HG02885 (cell line): ENCODE measurements at regions not wholly inside any gene's neighbourhood (a gene's known extent, or its start where the extent isn't known, plus 50 kb on each side); places are given as distances from the start of the nearest gene placed in this dataset.
A peak's percentile ranks its signal among the peaks of the same experiment; 100 is the strongest.

ENCODE experiments used
- ATAC-seq: cut with Tn5 transposase; IDR thresholded peaks from one replicate; pipeline ENCODE4 v1.9.1; 2021; ENCODE audit warnings: mild to moderate bottlenecking; ENCODE audit not compliant: unreplicated experiment, poor library complexity

DNA sequence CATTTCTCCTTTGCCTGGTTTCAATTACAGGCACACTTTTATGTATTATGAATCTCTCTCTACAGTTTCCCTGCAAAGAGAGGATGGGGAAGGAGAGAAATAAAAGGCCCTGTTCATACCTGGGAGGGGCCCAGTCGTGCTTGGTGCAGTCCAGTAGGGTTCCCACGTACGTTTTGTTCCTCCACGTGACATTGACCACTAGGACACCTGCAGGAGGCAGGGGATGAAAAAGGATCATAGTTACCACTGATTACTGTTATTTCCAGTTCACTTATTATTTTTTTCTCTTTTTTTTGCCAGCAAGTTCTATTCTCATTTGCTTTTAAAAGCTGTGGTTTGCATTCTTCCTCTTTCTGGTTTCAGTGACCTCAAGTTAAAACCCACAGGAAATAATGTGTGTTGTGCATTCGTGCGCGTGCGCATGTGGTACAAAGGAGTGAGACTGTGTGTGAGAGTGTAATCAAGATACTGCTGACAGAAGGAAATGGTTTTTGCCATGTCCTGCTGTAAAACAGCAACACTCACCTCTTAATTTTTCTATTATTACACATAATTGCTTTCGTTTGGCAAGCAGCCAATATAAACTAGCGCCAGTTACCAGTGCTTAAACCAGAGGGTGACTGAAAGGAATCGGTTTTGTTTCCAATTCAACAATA lies 96.8 kb downstream of the ZNF608 start:
- ATAC-seq, result peak; percentile 77

DNA sequence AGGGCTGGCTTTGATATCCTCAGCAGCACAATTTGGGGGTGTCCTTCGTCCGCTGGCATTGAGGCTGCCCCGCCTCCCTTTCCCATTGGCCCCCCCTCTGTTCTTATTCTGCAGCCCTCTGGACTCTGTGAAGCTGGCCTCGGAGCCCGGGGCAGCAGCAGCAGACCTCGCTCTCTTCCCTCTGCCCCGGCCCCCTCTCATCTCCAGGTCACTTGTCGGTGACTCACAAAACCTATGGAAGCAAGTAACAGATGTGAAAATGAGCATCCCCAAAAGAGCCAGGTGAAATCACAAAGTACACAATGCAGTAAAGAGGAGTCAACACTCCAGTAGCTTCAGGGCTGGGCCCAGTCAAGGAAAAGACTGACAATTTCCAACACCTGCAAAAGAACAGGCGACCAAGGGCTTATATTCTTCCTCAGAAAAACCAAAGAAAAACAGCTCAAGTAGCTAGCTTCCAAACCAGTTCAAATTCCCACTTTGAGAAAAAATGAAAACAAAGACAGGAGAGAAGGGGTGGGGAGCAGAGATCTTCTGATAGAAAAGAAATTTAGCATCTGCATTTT lies 97.5 kb downstream of the ZNF608 start:
- no peak for ATAC-seq

DNA sequence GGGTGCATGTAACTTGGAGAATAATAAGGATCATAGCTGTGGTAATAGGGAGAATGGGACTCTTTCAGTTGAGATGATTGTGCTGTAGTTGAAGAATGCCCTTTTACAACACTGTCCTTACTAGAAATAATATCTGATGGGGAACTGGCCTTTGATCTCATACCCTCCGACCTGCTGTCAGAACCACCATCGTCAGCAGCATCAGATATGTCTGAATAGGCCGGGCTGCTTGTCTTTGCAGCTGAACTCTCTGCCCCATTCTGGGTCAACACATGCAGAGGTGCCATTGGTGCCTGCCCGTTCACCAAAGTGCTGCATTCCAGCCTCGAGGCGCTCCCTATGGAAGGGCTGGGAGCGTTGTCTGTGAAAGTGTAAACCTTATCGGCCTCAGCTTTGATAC lies 99.1 kb downstream of the ZNF608 start:
- no peak for ATAC-seq

DNA sequence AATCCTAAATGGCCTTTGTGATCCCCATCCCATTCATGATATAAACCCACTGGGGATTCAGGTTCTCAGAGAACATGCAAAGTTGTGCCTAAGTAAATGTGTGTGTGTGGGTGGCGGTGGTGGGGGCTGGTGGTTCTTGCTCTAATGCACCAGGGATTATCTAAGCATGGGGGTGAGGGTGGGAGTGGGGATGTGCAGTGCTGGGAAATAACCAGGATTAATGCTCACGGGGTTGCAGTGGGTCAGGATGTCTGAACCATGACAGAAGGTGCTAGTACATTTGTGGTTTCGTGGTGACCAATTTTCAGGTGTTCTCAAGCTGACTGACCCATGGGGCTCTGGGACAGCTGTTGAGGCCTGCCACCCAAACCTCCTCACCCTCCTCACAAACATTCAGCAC lies 101.0 kb downstream of the ZNF608 start:
- ATAC-seq, result no peak

DNA sequence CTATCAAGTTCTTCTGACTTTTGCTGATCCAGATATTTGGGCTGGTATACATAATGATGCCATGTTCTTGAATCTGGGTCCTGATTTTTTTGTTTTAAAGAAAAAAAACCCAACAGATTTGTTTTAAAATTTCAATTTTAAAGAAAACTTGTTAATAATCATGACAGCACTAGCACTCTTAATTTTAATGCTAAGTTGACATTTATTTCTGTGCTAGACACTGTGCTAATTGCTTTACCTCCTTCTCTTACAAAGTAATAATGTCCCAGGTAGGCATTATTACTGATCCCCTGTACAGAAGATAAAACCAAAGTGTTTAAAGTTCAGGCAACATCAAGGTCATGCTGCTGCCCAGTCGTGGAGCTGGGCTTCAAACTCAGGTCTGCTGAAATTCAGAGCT lies 101.9 kb downstream of the ZNF608 start:
- ATAC-seq, result no peak

DNA sequence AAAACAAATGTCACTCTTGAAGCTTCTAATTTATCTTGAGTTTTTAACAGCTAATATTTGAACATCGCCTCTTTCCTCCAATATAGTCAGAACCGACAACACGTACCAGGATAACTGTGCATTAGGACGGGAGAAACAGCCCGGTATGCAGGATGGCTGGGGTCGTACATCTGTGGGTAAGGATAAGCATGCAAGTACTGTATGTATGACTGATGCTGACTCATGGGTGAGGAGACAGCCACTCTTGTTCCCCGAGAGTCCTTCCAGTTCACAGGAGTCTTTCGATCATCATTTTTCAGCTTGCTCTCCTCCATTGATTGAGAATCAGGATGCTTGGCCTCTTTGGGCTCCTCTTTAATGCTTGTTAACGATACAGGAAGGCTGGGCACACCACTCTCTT lies 102.3 kb downstream of the ZNF608 start:
- ATAC-seq, result no peak

DNA sequence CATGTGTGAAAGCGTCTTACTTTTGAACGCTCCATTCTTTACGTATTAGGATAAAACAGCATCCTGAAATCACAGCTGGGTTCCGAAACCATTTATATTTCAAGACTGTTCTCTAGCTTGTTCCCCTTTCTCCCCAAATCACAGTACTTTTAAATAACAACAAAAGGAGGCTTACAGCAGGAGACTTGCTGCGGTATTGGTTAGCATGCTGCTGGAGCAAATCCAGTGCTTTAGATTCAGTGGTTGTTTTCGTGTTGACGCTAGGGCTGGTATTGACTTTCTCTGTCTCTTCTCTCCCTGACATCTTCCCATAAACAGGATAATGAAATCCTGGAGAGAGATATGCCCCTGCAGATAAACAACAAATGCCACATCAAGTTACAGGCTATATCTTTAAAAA lies 103.1 kb downstream of the ZNF608 start:
- no peak for ATAC-seq

DNA sequence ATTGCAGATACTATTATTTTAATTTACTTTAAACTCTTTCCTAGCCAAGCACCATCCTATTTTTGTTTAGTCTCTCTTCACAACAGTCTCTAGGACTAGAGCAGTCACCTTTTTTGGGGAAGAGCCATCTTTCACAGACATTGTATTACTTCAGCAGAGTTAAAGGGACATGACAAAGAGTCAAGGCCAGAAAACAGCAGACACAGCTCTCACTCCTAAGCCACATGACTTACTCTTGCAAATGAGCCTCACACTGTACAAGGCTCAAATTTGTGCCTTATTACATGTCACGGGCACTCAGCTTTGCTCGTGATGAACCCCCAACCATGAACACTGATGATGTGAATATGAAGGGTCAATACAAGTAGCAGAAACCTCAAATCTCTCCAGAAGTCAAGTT lies 104.3 kb downstream of the ZNF608 start:
- ATAC-seq, result peak; percentile 38

DNA sequence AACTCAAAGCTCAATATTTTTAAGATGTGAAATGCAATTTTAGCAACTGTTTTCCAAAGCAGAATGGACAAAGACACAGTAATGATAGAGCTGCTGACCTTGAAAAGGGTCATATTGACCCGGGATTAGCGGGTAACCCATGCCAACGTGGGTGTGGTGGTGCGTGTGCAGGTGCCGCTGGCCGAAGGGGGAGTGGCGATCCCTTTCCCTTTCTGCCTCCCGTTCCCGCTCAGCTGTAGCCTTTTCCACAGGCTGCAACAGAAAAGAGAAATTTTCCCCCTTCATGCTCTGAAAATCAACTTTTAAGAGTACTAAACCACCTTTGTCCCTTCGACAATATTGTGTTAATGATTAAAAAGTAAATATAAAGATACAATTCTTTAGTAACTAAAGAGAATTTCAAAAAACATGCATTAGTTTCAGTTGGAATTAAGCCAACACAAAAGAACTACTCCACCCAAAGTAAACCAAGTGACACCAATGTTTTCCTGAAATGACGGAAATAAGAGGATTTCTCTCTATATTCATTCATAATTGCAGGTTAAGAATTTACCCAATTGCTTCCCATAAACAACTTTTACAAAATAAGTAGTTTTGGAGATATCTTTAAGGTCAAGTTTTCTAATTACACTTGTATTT lies 105.2 kb downstream of the ZNF608 start:
- no peak for ATAC-seq

DNA sequence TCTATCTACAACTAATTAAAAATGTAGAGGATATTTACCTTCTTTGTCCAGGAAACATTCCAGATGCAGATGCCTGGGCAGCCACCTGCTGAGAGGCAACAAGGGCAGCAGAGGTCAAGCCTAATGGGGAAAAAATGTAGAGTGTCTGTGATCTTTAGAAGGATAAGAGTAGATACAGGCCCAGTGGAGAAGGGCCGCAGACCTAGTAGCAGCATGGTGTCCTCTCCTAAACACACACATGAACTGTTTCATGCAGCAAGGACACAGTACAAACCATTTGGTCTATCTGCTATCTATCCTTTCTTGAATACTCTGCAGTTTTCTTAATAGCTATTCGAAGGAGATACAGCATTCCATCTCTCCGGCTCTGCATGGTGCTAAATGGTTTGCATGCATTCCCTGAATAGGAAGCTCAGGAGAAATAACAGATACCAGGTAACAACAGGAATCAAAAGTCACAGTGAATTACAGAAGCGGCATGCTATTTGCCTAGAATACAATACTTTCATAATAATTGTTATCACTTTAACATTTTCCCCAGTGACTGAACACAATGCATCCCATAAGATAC lies 107.3 kb downstream of the ZNF608 start:
- ATAC-seq, result no peak

DNA sequence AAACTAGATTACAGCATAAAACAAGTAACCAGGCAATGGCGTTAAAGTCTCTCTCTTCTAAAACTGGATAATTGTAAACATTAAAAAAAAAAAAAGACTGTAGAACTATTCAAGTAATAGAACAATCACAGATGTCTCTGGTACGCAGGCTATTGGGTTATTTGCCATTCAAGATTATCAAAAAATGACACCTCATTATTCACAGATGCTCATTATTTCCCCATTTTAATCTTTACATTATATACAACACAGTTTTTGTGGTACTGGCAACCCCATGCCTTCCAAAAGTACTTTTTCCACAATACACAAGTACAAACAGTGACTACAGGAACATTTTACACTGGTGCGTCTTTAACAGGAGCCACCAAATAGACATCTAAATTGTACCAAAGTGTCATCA lies 109.4 kb downstream of the ZNF608 start:
- ATAC-seq, result no peak

DNA sequence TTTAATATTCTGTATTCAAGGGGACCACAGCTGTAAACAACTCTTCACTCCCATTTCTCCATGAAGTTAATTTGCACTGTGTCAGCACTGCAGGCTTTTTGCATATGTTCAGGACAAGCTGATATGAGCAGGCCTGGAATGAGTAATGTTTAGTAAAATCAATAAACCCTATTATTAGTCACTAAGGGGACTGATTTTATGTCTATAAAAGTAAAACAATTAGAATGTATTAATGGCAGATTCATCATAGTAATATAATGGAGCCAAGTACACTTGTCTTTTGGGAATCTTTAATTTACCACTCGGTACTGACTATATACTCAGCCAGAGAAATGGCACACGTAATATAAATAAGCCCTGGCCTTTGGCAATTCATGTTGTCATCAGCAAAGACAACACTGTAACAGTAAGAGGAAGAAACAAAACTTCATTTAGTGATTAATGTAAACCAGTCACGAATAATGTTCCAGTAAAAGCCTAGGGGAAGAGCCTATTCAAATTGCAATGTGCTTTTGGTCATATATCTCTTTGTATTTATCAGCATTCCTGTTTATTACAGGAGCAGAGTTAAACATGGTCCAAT lies 111.6 kb downstream of the ZNF608 start:
- no peak for ATAC-seq

DNA sequence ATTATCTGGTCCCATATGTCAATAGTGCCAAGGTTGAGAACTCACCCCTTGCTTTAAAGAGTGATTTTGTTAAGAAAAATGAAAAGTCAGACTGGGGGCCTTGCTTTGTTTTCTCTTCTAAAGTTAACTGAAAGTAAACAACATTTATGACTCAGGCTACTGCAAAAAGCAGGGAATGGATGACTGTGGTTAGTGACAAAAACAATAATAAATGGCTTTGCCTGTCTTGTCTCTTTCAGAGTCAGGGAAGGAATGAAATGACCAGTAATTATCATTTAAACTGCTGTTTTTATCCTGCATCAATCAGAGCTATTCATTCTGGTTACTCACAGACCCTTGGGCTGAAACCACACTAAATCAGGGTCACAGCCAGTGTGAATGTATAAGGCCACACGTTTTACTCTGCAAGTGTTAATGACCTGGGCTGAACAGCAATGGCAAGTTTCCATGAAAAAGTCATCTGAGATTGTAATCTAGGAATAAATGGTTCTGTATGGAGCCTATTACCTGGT lies 112.2 kb downstream of the ZNF608 start:
- no peak for ATAC-seq

DNA sequence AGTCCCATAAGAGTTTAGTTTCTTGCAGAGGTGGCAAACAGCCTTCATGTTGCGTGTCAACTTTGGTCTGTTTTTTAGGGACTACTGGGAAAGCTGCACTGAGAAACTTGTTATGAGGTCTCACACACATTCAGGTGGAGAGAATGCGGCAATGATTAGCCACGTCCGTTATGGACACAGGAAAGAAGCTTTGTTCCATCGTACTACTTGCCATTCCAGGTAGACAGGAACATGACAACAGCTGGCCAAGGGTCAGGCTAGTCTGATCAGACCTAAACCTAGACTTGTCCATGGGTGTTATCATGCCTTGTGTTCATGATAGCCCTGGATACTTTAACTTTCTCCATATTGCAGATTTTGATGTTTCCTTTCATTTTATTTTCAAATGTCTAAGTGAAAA lies 113.2 kb downstream of the ZNF608 start:
- ATAC-seq, result no peak

DNA sequence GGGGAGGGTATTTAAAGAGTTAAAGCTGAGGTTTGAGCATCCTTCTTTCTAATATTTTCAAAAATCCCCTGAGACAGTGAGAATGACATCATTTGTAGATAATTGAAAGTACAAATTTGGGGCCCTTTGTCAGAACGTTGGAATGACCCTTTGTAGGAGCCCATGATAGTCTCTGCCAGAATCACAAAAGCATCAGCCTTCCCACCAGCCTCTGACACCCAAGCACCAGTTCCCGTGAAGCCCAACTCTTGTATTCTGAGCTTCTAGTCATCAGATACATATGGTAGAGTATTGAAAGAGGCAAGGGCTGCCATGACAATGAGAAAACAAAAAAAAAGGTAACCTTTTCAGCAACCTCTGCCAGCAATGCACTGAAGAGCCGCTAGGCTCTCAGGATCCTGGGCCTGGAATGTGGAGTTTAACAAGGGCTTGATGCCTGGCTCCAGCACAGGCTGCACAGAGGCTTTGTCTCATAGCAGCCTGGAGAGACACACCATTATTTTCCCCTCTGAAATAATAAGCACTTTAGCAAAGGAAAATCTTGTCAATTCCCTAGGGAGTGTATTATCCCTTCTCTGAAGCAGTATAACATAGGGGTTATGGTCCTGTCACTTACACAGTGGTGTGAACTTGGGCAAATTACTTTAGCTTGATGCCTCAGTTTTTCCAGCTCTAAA lies 114.4 kb downstream of the ZNF608 start:
- ATAC-seq, result no peak

DNA sequence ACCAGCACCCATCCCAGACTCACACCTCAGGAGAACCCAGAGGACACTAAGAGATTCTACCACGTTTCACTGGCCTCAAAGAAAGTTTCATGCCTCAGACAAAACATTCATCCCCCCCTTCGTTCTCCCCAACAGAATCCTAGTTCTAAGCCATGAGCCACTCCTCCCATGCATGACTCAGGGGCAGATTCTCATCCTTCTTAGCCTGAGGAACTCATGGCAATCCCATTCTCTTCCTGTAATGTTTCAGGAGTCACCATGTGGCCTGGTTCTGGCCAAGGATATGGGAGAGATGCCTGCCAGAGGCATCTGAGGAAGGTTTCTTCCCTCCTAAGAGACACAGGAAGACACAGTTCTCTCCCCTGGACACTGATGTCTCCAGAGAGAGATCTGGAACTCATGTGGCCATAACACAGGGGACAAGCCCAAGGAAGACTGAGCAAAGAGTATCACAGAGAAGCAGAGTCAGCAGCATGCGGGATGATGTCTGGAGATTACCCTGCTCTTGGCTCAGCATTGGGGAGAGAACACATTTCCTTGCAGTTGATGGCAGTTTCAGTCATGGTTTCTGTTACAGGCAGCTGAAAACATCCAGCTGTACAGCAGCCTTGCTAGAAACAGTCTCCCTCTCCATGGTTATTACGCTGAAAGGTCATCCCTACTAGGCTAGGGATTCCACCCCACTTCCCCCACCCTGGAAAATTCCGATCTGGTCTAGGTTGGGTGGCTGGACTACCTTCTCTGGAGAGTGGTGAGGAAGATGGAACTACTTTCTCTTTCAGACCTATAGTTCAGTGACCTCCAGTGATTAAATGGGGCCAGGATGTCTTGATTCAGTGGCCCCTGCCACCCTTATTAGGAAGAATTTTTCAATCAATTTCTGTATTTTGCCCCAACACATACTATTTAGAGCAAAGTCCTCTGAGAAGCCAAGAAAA lies 115.4 kb downstream of the ZNF608 start:
- peak; percentile 63 for ATAC-seq

DNA sequence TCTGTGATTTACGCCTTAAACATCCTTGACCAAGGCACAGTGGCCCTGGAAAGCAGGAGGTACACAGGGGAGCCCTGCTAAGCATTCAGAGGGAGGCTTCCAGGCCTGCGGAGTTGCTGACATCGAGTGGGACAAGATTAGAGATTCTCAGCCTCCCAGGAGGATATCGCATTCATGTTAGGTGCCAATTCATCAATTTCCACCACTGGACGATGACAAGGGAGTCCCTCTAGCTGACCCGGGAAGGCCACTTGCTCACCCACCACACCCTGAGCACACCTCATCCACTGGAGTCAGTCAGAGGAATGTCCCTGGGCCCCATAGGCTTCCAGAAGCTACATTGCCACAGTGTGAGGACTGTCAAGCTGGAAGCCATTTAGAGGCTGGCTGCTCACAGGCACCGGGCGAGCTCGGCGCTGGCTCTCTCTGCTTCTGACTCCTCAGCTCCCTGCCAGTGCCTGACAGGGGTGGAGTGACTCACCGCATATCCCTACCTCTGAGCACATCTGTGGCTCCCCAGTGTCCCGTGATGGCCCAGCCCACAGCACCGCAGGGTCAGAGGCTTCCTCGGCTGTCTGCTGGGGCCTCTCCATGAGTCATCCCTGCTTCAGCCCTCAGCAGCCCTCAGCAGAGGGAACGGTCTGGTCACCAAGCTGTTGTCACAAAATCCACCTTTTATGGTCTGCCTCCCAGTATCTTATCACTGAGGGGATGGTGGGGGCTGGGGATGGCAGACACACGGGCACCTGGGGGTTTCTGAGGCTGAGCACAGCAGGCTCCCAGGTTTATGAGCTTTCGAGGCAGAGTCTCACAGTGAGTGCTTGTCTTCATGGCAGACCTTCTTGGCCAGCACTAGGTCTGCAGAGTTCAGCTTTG lies 117.5 kb downstream of the ZNF608 start:
- no peak for ATAC-seq

DNA sequence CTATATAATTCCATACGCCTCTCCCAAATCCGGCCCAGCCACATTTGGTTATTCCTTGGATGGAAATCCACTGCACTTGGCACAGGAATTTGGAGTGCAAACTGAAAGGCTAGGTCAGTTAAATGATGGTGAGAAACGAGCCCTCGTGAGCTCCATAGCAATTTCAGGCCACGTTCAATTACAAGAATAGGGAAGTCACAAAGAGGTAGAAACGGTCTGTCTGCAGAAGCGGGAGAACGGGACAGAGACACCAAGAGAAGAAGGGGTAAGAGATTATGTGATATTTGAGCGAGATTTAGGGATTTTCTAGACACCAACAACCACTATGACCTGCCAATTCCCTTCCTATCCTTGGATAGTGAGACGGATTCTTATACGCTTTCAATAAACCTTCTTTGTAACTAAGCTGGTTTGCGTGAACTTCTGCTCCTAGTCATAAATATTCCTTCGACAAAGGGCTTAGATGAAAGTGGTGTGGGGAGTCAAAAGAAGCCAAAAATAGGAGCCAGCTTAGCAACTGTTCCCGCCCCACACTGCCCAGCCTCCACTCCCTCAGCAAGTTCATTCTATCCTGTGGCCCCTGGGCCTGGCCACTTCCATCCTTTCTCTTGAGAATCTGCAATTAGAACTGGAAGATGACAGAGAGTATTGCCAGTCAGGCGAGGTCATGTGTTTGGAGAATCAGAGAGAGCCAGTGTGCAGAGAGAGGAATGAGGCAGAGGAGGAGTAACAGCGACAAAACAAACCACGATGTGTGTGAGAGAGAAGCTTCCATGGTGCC lies 118.4 kb downstream of the ZNF608 start:
- no peak for ATAC-seq
